ENCODE measurements at regions not wholly inside any gene's neighbourhood (a gene's known extent, or its start where the extent isn't known, plus 50 kb on each side); places are given as distances from the start of the nearest gene placed in this dataset.

GRCh38 chr7:68406480-68406879 lies 1191.8 kb upstream of the AUTS2 start:
- no peak overlapping the region for H3K27ac ChIP-seq (ENCODE audit: low read depth, low read length)
- no peak overlapping the region for H4K91ac ChIP-seq (replicated peaks; ENCODE audit: insufficient read length, low read length)
- CTCF ChIA-PET (ENCODE audit: partially characterized antibody), result interaction anchor here (0.6 kb wide), 1 partner anchor 298 kb away, joined by 3 read pairs; no protein-coding TSS in a partner anchor
- H4K8ac ChIP-seq (ENCODE audit: extremely low read depth, insufficient read depth, low read length), result no peak overlapping the region
- no peak overlapping the region for H3K9ac ChIP-seq (replicated peaks in 1 of 4; ENCODE audit: extremely low read depth in 1 of 4, low read depth in 3 of 4, low read length in 3 of 4)
- no peaks in the 10 kb centered on the region; the same call in 1 of the 2 replicates for H3K23me2 ChIP-seq (ENCODE audit: low read depth, low read length)
- no peak overlapping the region for H3K56ac ChIP-seq (replicated peaks; ENCODE audit: insufficient read length, low read depth, low read length)
- no peak overlapping the region for H3K4ac ChIP-seq (replicated peaks; ENCODE audit: insufficient read length, low read depth, low read length)
- no peak overlapping the region for H2BK20ac ChIP-seq (ENCODE audit: low read length)
- H3K14ac ChIP-seq (ENCODE audit: insufficient read length), result no peak overlapping the region
- H3K4me3 ChIP-seq (ENCODE audit: extremely low read depth in 1 of 4, insufficient read depth in 2 of 4, low read depth in 3 of 4, low read length in 4 of 4), result no peak overlapping the region; a peak in 1 of 8 replicates
- H3K4me1 ChIP-seq (replicated peaks in 1 of 4; ENCODE audit: control insufficient read depth in 3 of 4, insufficient read depth in 4 of 4, low read length in 3 of 4), result peaks cover 0 to 4% (median 1%) of the 10 kb centered on the region in 4 experiments; a peak in 2 of 7 replicates
- H3K36me3 ChIP-seq (ENCODE audit: control insufficient read depth in 2 of 4, insufficient read depth in 4 of 4, low read length in 3 of 4), result no peaks in the 10 kb centered on the region
- no peak overlapping the region for H3K4me2 ChIP-seq (ENCODE audit: insufficient read depth in 1 of 2, low read depth in 2 of 2, low read length in 2 of 2)
- no peak overlapping the region for H2AFZ ChIP-seq (ENCODE audit: low read length)
- H2AK5ac ChIP-seq (ENCODE audit: low read depth, low read length), result 0 out of 2 replicates have a peak overlapping the region, but pooled peaks have one; percentile 7
- FAIRE-seq (peak; percentile 60), DNase-seq (ENCODE audit: low read depth in 1 of 2, low spot score in 2 of 2) (no peak)
- 0 out of 2 replicates have a peak overlapping the region, but pooled peaks have one; percentile 16 for H2BK5ac ChIP-seq (ENCODE audit: low read depth, low read length)
- H3K18ac ChIP-seq (ENCODE audit: extremely low read depth, low read length), result no peak overlapping the region
- no peak overlapping the region for H2BK120ac ChIP-seq (replicated peaks; ENCODE audit: low read depth, low read length)
- H3K27me3 ChIP-seq (replicated peaks in 1 of 4; ENCODE audit: control insufficient read depth in 3 of 4, extremely low read depth in 1 of 4, insufficient read depth in 3 of 4, low read length in 3 of 4), result no peaks in the 10 kb centered on the region
- no peaks in the 10 kb centered on the region for H3K9me3 ChIP-seq (ENCODE audit: insufficient read depth in 2 of 2, low read depth in 1 of 2, low read length in 1 of 2)
- H4K20me1 ChIP-seq (replicated peaks in 1 of 2; ENCODE audit: control insufficient read depth in 1 of 2, insufficient read depth in 2 of 2, low read length in 2 of 2), result no peaks in the 10 kb centered on the region
- WGBS, 2 experiments (ENCODE audit: extremely low coverage in 1 of 2, insufficient coverage in 1 of 2, insufficient read length in 1 of 2, insufficient replicate concordance in 2 of 2, low coverage in 1 of 2, low lambda C conversion rate in 2 of 2, missing lambda C conversion rate in 1 of 2), result 51% methylated on average over 4 of the region's 4 CpGs; no CpG with 5 or more reads in 1 of the 2 experiments
- no peak overlapping the region for H2BK12ac ChIP-seq (ENCODE audit: low read depth, low read length)
- no peak overlapping the region for H2BK15ac ChIP-seq (ENCODE audit: low read length)
- no peaks in the 10 kb centered on the region for H3K79me1 ChIP-seq (ENCODE audit: low read depth, low read length)
- POLR2A ChIA-PET (ENCODE audit: partially characterized antibody), result no interaction called here
- no peak overlapping the region for H4K5ac ChIP-seq (ENCODE audit: insufficient read length, low read depth, low read length)
- no peaks in the 10 kb centered on the region for H3K79me2 ChIP-seq (ENCODE audit: control insufficient read depth in 1 of 2, insufficient read depth in 2 of 2, low read length in 2 of 2)
- no peak overlapping the region for H3K23ac ChIP-seq (ENCODE audit: insufficient read length)
- TF ChIP-seq, protein P1, sequence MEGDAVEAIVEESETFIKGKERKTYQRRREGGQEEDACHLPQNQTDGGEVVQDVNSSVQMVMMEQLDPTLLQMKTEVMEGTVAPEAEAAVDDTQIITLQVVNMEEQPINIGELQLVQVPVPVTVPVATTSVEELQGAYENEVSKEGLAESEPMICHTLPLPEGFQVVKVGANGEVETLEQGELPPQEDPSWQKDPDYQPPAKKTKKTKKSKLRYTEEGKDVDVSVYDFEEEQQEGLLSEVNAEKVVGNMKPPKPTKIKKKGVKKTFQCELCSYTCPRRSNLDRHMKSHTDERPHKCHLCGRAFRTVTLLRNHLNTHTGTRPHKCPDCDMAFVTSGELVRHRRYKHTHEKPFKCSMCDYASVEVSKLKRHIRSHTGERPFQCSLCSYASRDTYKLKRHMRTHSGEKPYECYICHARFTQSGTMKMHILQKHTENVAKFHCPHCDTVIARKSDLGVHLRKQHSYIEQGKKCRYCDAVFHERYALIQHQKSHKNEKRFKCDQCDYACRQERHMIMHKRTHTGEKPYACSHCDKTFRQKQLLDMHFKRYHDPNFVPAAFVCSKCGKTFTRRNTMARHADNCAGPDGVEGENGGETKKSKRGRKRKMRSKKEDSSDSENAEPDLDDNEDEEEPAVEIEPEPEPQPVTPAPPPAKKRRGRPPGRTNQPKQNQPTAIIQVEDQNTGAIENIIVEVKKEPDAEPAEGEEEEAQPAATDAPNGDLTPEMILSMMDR (IDR thresholded peaks at IDR 0.05; ENCODE audit: control extremely low read depth in 1 of 3, insufficient read depth in 1 of 3, low read depth in 1 of 3, low read length in 3 of 3), result no peak
- TF ChIP-seq TAF1 (IDR thresholded peaks at IDR 0.05; ENCODE audit: low read depth, low read length), result no peak
- no peak for TF ChIP-seq JUN (IDR thresholded peaks at IDR 0.05; ENCODE audit: low read depth, low read length)
- no peak for TF ChIP-seq SUZ12 (IDR thresholded peaks at IDR 0.05; ENCODE audit: low read length)
- TF ChIP-seq HDAC2 (IDR thresholded peaks at IDR 0.05; ENCODE audit: borderline replicate concordance in 1 of 2, low read depth in 2 of 2, low read length in 2 of 2), result no peak
- no peak for TF ChIP-seq SP1 (IDR thresholded peaks at IDR 0.05; ENCODE audit: low read depth, low read length)
- TF ChIP-seq TEAD4 (IDR thresholded peaks at IDR 0.05; ENCODE audit: low read depth, low read length), result no peak
- no peak for TF ChIP-seq SP2 (IDR thresholded peaks at IDR 0.05; ENCODE audit: low read length)
- TF ChIP-seq GABPA (IDR thresholded peaks at IDR 0.05; ENCODE audit: borderline replicate concordance, insufficient read depth, low read length), result no peak
- TF ChIP-seq KDM5A (IDR thresholded peaks at IDR 0.05; ENCODE audit: low read length), result no peak
- TF ChIP-seq POU5F1 (IDR thresholded peaks at IDR 0.05; ENCODE audit: low read depth, low read length), result no peak
- no peak for TF ChIP-seq BRCA1 (IDR thresholded peaks at IDR 0.05; ENCODE audit: low read depth, low read length)
- TF ChIP-seq CHD2 (IDR thresholded peaks at IDR 0.05; ENCODE audit: low read length), result no peak

Data from H1 (cell line).